ENCODE measurements at regions not wholly inside any gene's neighbourhood (a gene's known extent, or its start where the extent isn't known, plus 50 kb on each side); places are given as distances from the start of the nearest gene placed in this dataset.
"Not testable (repeated sequence)": the region's sequence is repeated elsewhere in the genome, so short reads cannot be mapped to it uniquely, and the experiment has no call there.

DNA sequence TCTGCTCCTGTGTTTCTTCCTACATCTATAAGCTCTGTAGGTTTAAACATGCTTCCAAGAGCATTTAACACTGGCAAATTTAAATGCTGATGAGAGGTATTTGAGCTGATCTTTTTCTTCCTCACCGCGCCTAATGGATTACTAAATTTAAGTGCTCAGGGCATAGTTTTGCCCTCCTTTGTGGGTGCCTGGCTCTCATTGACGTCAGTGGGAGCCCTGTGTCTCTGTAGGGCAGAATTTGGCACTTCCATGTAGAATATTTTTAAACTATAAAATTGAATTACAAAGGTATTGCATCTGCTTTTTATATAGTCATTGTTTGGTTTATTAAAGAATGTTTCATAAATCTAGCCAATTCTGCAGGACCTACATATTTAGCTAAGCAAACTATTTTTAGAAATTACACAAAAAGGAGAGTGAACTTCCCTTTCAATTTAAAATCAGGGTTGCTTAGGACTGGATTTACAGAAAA lies 444.8 kb downstream of the AEBP2 start:
- no peak for DNase-seq

DNA sequence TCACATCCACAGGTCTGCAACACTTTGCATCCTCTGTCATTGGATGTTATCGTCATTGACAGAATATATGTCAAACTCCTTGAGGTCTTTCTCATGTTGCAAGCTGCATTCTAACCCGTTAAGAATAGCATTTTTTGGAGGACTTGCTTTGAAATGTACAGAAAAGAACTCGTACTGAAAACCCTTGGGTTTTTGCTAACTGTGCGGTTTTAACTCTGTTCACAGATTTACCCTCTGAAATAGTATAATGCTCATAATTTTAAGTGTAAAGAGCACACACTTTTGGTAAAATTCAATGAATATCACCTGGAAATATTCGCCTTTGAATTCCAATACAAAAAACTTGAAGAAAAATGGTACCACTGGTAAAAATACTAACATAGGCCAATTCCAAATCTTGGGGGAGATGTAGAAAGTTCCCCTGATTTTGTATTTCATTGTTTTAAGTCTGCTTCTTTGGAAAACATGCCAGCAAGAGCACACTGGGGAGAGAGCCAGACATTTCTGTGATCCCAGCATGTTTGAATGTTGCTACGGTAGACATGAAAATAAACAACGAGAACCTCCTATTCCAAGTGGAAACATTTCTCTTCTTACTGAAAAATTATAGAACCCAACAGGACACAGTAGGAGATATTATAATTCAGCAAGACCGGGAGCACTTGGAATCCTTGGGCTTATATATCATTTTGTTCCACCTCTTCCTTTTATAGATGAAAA lies 446.0 kb downstream of the AEBP2 start:
- no peak for DNase-seq

DNA sequence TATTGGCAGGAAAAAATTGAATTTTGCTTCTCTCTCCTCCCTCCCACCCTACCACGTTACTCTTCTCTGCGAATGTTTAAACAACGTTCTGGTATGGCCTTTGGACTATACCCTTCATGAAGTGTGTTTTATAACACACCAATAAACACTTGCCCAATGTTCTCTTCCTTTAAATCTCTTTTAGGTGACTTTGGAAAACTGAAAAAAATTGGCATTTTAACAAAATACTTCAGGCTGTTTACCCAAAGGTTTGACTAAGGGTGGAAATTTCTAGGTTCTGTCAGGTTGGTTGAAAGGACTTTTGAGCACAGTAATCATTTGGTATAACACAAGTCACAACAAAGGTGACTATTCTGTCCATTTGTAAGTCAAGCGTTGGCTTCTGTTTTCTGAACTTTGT lies 446.8 kb downstream of the AEBP2 start:
- no peak for DNase-seq

DNA sequence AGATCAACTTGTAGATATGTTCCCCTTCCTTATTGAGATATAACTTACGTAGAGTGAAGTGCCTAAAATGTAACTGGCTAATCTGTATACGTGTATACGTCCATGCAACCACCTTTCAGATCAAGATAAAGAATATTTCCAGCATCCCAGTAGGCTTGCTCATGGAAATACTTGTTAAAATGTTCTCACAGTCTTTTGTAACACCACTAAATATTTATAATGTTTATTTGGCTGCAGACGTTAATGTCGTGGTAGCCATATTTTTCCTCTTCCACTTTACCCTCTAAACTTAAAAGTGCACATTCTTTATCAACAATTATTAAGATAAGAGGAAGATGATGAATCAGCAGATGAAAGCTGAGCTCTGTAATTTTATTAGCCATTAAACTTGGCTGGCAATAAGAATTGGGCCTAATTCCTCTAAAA lies 447.4 kb downstream of the AEBP2 start:
- DNase-seq, result no peak

DNA sequence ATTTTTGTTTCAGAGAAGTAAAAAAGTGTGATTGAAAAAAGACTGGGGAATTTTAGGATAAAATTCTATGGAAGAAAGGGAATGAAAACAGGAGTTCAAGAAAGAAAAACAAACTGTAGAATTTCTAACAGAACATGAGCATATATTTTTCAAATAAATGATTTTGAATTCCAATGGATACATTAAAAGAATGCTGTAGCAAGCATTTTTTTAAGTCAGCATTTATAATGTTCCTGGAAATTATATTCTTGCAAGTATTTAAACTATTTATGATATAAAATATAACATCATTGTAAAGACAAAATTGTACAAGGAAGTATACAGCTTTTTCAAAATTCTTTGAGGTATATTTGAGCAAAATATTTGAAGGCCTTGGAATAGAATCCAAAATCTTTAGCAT lies 450.7 kb downstream of the AEBP2 start:
- DNase-seq, result no peak

DNA sequence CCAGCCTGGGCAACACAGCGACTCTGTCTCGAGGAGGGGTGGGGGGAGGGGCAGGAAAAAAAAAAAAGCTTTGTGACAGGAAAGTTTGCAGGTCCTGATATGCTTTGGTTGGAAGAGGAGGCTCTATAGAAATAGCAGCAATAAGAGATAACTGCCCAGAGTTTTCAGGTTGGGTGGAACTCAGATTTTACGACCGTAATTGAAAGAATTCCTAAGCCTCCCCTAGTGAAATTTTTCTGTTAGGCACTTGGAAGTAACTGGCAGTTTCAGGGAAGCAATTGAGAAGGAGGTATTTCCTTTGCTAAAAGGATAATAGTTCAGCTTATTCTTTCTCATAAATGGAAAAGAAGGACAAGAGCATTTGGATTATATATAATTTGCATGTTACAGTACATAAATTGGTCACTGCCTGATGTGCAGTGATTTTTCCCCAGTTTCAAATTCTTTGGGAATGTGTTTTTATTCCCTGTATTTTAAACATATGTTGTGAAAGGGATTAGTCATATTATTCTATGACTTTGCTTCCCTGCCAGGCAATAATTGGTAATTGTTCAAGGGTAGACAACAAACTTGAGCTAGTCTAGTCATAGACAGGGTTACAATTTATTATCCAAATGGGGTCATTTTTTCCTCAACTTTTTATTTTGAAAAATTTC lies 452.8 kb downstream of the AEBP2 start:
- DNase-seq, result no peak

DNA sequence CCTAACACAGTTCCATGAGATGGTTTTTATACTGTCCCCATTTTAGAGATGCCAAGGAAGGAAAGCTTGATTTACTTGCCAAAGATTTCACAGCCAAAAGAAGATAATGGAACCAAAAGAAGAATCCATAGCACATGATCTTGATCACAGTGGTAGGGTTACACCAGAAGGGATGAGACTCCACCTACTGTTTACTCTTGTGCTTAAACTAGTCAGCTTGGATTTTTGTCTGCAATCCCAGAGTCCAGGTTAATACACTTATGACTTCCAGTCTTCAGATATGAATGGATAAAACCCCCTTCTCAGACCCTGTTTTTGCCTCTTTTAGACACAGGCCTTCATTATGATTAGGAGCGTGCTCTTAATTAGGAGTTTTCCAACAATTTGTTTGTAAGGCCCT lies 454.2 kb downstream of the AEBP2 start:
- no peak for DNase-seq

DNA sequence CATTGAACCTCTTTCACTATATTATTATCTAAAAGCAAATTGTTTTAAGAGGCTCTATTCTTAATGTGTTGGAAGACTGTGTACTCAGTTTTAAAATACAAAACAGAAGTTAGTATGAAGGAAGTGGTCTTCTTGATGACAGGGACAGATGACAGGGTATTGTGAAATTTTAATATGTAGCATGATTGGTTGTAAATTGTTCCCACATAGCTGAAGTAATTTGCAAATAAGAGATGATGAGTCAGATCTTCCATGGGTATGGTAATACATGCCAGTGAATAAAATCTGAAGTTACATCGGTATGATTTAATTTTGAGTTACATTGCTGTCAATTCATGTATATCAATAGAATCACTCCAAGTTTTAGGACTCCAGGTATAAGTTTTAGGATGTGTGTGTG lies 454.8 kb downstream of the AEBP2 start:
- DNase-seq, result no peak

DNA sequence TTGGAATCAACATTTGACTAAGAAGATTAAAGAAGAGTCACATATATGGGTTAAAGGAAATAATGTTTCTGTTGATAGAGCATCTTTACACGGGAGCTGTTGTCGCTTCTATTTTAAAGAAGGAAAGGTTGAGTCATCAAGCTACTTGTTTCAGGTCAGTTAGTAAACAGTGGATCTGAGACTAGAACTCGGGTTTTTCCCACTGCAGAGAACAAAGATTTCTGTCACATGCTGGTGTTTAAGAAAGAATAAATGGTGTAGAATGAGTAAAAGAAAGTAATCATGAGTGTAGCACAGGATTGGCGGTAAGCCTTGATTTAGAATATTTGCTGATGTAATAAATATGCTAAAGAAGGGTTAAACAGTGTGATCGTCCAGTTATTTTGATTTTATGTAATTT lies 455.5 kb downstream of the AEBP2 start:
- no peak for DNase-seq

DNA sequence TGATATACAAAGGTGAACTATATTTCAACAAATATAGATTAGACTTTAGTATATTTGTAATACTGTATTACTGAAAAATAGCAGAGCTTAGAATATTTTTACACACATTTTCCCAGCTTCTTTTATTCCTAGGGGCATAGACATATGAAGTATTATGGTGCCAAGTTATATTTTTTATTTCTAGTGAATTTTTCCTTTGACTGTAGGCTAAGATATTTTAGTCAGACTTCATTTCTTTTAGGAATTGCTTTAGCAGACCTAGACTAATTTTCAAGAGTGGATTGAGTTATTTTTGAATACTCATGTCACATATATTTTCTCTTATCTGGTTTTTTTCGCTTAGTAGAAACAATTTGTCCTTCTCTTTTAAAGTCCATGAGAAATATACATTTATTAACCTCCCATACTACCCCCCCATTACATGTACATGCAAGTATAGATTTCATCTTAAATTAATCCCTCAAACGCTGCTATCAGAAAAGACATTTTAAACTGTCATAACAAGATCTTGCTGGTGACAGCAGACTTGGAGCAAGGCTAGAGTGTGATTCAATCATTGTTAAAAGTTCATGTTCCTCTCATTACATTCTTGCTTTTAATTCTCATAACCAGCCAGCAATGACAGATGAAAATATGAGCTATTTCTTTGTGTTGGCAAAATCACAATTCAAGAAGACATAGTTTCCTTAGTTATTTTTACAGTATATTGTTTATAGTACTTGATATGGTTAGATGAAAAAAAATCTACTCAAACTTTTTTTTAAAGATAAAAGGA lies 456.1 kb downstream of the AEBP2 start:
- DNase-seq, result no peak

DNA sequence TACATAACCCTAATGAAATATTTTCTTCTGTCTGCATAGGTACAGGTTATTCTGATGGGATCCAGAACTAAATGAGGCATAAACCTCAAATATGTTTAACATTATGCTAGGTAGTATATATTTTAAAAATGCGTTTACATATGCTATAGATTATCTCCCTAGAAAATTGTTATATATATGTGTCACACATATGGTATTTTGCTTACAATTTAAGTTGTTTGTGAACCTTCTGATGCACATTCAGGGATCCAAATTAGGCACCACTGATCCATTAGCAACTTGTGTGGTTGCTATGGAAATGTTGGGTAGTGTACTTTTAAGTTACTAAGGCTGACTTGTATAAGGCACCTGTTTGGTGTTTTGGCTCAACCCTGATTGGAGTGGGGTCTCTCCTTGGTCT lies 456.7 kb downstream of the AEBP2 start:
- DNase-seq, result no peak

DNA sequence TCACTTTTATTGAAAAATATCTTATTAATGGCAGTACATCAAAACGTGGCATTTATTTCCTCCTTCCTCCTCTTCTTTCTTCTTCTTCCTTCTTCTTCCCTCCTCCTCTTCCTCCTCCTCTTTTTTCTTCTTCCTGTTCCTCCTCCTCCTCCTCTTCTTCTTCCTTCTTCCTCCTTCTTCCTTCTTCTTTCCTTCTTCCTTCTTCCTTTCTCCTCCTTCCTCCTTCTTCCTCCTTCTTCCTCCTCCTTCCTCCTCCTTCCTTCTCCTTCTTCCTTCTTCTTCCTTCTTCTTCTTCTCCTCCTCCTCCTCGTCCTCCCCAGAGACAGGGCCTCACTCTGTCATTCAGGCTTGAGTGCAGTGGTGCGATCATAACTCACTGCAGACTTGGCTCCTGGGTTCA lies 457.2 kb downstream of the AEBP2 start:
- DNase-seq, result no peak

DNA sequence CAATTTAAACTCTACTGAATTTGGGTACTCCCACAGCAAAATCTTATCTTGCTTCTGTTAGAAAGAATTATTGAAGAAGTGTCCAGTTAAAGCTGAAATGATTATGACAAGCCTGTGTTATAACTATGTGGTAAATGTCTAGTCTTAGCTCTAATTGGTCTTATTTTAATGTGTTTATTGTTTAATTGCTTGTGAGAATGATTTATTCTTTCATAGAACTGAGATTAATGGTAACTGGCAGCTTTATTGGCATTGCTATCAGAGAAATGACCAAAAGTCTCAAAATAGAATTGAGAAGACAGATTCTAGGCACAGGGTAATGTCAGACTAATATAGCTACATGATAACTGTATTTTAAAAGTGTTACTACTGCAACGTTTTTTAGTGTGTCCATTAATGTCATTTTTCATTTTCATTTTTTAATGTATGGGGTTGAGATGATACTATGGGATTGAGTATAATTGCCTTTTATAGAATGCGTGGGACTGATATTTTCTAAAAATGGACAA lies 458.7 kb downstream of the AEBP2 start:
- DNase-seq, result no peak

DNA sequence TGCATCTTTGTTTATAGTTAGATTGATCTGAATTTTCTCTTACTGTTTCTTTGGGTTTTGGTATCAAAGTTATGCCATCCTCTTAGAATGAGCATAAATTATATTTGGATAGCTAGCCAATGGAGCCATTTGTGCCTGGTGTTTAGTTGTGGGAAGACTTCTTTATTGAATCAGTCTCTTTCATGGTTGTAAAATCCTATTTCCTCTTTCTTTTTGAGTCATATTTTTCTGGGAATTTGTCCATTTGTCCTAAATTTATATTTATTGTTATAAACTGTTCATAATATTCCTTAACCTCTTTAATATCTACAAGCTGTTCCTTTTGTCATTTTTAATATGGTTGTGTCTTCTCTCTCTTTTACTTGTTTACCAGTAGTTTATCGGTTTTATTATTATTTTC lies 462.5 kb downstream of the AEBP2 start:
- no peak for DNase-seq

DNA sequence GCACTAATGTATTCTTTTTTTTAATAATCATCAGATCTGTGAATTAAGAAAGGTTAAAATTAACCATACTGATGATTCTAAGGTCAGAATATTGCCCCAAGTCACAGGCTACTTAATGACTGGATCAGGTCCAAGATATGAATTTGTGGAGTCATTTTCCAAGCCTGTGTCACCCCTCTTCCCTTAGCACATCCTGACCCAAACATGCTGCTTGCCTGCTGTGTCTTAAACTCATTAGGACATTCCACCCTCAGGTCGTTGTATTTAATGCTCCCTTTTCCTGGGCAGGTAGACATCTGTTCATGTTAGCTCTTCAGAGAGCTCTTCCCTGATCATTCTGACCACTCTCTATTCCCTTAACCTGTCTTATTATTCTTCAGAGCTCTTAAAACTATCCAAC lies 463.5 kb upstream of the PDE3A start:
- DNase-seq, result no peak

DNA sequence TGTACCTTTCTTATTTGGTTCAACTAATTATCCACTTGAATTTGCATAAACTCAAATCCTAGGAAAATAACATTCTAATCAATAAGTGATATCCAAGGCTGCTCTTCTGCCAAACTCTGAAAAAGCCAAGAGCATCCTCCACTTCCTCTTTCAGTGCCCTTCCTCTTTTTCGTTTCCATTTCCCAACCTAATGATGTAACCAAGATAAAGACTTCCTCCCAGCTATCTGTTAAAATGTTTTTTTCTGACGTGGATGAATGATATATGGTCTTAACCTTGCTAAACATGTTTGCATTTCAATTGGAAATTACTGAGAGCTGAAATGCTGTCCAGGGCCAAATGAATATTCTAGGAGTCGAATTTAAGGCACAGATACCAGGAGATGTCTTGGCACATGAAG lies 459.5 kb upstream of the PDE3A start:
- no peak for DNase-seq

DNA sequence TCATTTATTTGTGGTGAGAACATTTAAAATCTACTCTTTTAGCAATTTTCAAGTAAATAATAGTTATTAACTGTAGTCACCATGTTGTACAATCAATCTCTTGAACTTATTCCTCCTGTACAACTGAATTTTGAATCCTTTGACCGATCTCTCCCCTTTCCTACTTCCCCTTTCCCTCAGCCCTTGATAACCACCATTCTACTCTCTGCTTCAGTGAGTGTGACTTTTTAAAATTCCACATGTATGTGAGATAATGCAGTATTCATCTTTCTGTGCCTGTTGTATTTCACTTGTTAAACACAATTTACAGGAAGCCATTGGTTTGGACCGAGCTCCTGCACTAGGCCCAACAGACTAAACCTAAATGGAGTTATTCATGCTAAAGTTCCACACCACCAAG lies 458.9 kb upstream of the PDE3A start:
- DNase-seq, result no peak

DNA sequence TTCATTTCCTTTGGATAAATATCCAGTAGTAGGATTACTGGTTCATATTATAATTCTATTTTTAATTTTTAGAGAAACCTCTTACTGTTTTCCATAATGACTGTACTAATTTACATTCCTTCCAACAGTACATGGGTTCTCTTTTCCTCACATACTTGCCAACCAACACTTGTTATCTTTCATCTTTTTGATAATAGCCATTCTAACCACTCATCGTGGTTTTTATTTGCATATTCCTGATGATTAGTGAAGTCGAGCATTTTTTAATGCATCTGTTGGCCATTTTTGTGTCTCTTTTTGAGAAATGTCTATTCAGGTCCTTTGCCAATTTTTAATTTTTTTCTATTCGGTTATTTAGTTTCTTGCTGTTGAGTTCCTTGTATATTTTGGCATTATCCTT lies 457.7 kb upstream of the PDE3A start:
- DNase-seq, result no peak

DNA sequence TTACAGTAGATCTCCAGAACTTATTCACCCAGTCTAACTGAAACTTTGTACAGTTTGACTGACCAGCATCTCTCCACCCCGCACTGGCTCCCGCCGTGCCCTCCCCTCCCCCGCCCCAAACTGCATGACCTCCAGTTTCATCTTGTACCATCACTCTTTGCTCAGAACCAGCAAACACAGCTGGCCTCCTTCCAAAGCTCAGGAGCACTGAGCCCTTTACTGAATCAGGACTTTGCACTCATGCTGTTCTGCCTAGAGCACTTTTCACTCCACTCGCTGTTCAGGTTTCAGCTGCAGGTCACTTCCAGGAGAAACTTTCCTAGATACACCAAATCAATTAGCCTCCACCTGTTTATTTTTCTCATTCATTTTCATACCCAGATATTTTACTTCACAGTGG lies 455.3 kb upstream of the PDE3A start:
- DNase-seq, result peak; percentile 19

DNA sequence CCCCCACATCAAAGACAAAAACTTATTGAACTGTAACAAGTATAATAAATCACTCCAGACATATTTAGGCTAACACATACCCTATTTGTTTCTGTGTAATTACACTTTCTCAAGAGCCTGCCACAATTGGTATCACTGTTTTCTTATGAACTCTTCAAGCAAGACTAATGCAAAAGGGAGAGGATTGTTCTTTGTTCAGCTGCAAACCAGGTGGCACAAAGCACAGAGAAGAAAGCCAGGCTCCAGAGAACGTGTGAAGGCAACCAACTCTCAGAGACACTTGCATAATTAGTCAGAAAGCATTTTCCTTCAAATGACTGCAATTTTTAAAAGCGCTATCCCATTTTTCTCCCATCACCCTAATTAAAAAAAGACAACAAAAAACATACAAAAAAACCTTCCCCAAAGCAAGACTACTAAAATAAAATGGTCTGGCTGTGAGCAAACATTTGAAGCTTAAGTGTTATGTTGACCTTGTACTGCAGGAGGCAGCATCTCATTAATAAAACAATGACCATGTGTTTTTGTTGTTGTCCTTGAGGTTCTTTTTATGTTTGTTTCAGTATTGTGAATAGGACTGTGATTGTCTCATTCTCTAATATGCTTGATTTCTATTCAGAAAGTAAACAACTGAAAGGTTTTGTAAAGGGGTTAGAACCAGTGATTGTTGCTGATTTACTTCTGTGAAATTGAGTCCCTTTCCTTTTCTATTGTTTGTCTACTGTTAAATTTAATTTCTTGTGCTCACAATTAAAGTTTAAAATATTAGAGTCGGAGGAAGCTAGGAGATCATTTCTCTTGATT lies 452.7 kb upstream of the PDE3A start:
- peak; percentile 66 for DNase-seq

DNA sequence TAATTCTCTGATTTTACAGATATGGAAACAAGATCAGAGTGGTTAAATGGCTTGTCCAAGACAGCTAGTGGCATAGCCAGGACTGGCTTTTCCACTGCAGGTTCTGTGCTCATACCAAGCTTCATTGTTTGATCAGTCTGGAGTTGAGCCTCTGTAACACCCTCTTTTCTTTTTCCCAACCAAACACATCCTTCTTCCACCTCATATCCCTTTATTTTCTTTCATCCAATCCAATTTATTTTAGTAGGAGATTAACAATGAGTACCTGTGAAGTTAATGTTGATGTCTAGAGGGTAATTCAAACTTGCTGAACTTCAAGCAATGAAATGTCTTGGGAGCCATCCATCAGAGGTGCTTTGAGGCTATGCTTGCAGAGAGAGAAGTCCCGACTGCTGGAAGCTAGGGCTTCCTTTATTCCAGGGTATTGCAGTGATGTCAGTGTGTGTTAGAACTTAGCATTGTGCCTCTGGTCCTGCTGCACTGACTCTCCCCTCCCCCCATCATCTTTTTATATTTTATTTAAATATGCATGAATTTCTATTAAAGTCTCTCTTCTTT lies 452.1 kb upstream of the PDE3A start:
- peak; percentile 19 for DNase-seq

DNA sequence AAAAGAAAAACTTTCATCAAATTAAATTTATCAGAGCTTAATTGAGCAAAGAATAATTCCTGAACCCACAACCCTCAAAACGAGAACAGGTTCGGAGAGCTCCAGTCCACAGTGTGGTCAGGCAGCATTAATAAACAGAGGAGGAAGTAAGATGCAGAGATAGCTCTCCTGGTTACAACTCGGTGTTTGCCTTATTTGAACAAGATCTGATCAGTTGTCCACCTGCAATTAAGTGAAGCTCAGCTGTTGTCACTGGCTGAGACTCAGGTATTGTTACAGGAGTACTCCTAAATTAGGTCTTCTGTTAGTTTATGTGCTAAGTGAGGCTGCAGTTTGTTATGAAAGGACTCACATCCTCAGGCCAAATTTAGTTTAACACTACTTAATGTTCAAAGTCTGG lies 451.4 kb upstream of the PDE3A start:
- peak; percentile 15 for DNase-seq

DNA sequence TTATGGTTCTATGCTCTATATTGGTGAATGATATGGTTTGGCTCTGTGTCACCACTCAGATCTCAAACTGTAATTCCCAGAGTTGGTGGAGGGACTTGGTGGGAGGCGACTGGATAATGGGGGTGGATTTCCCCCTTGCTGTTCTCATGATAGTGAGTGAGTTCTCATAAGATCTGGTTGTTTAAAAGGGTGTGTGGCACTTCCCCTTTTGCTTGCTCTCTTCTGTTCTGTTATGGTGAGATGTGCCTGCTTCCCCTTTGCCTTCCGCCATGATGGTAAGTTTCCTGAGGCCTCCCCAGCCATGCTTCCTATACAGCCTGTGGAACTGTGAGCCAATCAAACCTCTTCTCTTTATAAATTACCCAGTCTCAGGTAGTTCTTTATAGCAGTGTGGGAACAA lies 446.6 kb upstream of the PDE3A start:
- DNase-seq, result not testable (repeated sequence)

All from NCI-H510A (cell line).